Neural progenitor cell (in vitro differentiated cells): ENCODE measurements at regions not wholly inside any gene's neighbourhood (a gene's known extent, or its start where the extent isn't known, plus 50 kb on each side); places are given as distances from the start of the nearest gene placed in this dataset.

Experiments
- CTCF ChIP-seq: fragments of 200-600 bp; sonication (generic); IDR thresholded peaks from 2 replicates; pipeline ENCODE4 v1.5.1; 2017; ENCODE audit warnings: antibody characterized with exemption, mild to moderate bottlenecking
- EZH2 ChIP-seq: fragments of 200-600 bp; sonication (generic); IDR thresholded peaks from 2 replicates; pipeline ENCODE4 v1.6.1; 2017; ENCODE audit warnings: antibody characterized with exemption, mild to moderate bottlenecking, moderate library complexity

DNA sequence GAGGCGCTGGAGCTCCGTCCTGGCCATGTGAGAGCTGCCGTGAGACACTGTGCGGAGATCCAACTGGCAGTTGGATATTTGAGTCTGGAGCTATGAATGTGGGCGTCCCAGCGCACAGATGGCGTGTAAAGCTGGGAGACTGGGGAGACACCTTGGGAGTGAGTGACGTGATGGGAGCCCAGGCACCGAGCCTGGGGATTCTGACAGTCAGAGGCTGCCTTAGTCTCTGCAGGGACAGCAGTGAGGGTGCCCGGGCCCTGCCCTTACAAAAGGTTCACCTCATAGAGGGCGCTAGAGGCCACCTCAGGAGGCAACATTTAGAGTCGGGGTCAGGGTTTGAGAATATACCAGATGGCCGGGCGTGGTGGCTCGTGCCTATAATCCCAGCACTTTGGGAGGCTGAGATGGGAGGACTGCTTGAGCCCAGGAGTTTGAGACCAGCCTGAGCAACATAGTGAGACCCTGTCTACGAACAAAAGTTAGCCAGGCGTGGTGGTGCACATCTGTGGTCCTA lies 194.1 kb upstream of the GSE1 start:
- TF ChIP-seq CTCF: peak; percentile 21
- TF ChIP-seq EZH2: no peak
